ENCODE measurements at regions not wholly inside any gene's neighbourhood (a gene's known extent, or its start where the extent isn't known, plus 50 kb on each side); places are given as distances from the start of the nearest gene placed in this dataset.
A peak's percentile ranks its signal among the peaks of the same experiment; 100 is the strongest.

DNA sequence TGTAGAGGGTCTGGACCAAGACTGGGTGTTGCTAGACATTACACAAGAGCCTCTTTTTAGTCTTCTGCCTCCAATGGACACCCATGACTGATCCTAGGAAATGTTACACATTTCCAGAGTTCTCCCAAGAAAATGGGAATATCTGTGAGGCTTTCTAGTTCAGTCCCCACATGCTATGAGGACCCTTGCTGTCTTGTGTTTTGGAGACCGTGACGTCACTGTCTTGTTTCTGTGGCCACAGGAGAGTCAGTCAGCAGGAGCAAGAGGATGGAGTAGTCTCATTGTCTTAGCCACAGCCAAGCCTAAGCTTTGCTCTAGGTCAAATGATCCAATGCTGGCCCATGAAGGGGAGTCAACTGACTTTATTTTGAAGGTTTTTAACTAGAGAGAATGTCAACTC lies 820.1 kb upstream of the RBFOX1 start:
- DNase-seq (ENCODE audit: low spot score) = no peak

DNA sequence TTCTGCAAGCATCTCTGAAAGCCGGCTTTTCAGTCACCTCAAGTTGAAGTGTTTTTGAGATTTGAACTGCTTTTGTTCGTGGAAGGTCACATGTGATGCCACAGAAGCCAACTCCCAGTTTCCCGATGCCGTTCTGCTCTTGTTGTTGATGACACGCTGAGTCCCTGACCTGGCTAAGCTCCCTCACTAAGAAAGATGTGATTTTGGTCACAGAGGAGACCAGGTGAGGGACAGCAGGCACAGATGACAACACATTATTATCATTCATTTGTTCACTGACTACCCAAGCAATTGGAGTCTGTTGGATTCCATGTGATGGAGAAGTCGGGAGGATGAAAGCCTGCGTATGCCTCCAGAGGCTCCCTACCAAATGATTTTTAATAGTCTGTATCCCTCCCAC lies 822.4 kb upstream of the RBFOX1 start:
- DNase-seq (ENCODE audit: low spot score) = no peak

DNA sequence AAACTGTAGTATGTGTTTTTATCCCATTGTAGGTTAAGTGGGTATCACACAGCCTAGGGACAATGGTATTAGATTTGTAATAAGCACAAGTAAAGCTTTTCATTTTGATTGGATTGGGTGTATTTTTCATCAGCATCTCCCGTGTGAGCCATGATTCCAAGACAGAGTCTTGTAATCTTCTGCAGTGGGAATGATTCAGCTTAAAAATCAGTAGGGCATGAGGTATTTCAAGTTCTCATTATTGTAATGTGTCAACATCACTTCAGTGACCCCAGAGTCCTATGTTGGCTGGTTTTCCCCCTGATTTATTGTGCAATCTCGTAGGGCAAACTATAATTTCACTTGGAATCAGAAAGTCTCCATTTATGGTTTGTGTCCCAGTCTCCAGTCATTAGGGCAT lies 833.2 kb upstream of the RBFOX1 start:
- DNase-seq (ENCODE audit: low spot score) = no peak

DNA sequence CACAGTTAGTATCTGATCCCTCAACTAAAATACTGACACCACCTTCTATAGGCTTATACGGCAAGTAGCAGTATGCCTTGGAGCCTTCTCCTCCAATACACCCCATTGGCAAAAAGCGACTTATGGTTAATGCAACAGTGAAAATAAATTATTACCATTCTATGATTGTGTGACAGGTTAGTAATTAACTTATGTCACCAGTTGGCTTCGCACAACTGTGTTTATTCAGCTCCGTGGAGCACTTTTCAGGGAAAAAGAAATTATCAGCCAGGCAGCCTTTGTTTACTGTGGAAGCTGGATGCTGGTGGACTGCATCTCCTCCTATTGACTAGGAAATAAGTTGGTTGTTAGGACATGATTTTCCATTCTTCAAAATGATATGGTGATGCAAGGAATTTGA lies 833.8 kb upstream of the RBFOX1 start:
- no peak for DNase-seq (ENCODE audit: low spot score)

DNA sequence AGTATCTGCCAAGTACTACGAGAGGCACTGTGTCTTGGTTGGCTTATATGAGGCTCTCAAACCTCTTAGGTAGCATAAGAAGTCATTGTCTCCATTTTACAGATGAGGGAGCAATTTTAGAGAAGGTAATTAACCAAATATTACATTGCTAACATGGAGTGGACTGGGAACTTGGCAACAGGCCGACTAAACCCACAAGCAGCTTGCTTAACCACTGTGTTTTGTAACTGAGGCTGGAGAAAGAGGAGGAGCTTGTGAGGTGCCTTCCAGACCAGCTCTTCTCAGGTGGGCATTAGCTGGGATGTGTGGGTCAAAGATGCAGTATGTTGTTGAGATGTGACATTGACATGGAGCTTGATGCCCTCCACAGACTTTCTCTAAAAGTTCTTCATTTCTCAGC lies 835.6 kb upstream of the RBFOX1 start:
- no peak for DNase-seq (ENCODE audit: low spot score)

DNA sequence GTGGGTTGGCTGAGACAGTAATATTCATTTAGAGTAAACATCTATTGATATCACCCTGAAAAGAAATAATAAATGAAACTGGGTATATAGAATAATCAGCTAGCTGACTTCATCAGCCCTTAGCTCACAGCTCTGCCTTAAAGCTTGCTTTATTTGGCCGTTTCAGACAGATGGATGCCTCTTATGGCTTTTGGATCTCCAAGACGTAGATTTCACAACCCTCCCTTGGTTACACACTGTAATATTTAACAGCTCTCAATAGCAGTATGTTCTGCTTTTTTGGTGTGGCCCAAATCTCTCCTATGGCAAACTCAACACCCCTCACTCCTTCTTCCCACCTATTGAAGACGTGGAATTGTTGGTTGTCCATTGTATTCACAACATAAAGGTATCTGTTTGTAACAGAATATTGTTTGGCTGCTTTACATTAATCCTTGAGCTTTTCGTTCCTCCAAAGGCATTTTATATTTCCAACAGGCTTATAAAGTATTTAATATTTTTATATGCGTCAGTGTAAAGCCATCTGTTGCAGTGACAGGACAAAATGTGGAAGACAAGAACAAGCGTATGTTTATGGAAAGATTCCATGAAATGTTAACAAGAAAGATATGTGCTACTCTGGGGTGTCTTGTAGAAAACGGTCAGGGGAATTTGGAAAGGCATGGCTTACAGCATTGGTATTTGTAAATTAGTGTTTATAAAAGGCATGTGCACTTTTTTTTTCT lies 837.0 kb upstream of the RBFOX1 start:
- DNase-seq (ENCODE audit: low spot score) = no peak

DNA sequence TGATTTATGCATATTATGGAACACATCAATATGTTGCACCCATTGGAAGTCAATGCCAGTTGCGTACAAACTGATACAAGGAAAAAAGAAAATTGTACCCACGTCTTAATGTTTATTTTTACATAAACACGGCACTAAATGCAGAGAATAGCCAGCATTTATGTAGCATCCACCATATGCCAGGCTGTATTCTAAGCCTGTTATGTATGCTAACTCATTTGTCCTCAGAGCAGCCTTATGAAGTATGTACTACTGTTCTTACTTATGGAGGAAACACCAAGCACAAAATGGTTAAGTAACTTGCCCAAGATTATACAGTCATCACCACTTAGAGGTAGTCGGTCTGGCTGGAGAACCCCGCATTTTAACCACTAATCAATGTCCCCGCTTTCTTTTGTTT lies 837.9 kb upstream of the RBFOX1 start:
- DNase-seq (ENCODE audit: low spot score) = no peak

DNA sequence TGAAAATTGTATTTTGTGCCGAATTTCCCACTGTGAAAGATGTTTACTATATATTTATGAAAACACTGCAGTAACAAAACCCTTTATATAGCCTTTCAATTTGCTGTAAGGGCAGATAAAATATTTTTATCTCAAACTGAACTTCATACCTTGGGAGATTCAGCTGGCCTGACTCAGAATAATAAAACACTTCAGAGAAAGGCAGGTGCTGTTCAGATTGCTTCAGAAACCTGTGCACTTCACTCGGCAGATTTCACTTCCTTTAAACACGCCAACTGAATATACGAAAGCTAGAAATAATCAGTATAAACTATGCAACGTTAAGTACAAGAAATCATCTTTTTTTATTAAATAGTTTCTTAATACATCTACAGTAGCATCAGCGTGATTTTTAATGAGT lies 839.1 kb upstream of the RBFOX1 start:
- DNase-seq (ENCODE audit: low spot score) = no peak

DNA sequence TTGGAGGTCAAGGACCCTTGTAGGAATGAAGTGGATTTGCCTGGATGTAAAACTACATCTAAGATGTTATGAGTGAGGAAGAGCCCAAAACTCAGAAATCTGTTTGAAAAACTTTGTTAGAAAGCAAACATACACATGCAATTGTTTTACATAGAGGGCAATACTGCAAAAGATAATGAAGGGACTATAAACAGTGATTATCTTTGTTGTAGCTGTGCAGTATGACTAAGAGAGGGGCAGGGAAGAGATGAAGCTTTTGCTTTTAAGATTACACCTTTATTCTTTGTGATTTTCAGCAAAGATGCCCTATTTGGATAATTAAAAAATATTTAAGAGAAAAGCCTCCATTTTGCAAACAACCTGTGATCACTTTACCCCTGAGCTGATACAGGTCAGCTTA lies 839.9 kb upstream of the RBFOX1 start:
- DNase-seq (ENCODE audit: low spot score) = no peak

DNA sequence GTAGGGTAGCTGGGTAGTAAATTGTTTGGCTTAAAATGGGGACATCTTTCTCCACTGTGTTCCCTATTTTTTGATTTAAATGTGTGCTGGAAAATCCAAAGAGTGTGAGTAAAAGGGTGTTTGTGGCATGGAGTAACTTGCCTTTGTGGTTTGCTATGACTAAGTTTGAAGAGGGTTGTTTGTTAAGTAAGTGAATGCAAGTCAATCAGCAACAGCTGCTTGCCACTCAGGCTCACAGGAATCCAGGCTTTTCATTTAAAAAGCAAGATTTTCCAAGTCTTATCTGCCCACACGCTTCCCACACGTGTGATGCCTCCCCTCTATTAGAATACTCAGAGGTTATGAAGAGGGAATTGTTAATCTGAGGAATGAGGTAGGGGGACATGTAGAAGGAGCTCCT lies 847.7 kb upstream of the RBFOX1 start:
- peak; percentile 7 for DNase-seq (ENCODE audit: low spot score)

DNA sequence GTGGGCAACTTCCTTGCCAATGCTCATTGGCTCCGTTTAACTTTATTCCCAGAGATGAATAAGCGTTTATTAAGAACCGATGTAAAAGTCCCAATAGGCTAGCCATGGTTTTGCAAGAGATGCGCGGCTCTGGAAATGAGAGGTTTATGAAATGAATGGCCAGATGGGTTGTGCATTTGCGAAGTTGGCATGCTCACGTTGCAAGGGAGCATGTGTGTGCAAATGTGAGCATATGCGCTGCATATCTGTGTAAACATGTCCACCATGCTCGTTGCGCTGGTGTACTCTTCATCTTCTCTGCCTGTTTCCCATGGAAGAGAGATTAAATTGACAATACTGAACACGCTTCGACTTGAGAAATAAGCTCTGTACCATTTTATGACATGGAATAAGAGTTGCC lies 848.6 kb upstream of the RBFOX1 start:
- no peak for DNase-seq (ENCODE audit: low spot score)

DNA sequence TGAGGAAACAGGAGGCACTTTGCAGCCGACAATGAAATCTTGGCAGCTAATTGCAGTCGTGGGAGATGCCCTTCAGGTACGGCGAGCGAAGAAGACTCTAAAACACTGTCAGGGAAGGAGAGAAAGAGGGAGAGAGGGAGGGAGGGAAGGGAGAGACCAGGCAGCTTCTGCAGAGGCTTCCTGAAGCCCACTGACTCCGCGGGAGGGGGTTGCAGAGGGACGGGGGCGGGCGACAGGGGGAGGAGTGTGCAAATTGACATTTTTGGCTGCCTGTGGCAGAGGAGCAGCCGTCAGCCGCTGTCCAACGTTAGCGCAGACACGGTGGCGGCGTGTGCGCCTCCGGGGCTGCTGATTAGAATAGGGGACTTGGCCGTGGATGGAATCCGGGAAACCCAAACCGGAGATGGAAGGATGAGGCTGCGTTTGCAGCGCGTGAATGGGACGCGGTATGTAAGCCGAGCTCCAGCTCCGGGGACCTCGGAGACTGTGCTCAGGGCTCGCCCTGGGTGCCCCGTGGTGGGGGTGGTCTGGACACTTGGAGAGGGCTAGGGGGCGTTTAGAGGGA lies 849.1 kb upstream of the RBFOX1 start:
- DNase-seq (ENCODE audit: low spot score) = no peak

DNA sequence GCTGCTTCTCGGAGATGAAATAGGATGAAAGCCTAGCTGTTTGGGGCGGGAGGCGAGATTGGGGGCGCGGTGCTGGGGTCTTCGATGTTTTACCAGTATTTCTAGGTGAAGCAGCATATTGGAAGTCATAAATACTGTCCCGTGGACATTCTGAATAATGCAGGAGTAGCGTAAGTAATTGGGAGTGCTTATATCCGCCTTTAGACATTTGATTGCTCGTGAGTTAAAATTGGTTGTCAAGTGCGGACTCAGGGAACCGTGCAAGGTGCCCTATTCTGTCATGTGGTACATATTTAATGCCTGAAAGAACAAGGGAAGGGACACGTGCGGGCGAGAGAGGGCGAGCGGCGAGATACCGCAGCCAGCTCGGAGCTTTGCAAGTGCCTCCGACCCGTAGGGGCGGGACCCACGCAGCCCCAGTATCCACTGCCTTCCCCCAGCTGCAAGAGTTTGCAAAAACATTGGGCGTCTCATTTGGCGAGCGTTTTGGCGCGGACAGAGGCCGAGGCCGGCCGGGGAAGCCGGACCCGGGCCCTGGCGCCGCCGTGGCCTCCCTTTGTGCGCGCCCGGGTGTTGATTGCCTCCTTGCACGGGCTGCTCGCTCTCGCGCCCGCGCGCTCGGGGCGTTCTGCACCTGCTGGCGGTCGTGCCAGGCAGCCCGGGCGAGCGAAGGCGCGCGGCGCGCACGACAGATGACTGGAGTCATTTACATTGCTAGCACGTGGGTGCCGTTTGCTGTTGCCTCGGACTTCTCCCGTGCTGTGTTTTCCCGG lies 849.8 kb upstream of the RBFOX1 start:
- DNase-seq (ENCODE audit: low spot score) = no peak

DNA sequence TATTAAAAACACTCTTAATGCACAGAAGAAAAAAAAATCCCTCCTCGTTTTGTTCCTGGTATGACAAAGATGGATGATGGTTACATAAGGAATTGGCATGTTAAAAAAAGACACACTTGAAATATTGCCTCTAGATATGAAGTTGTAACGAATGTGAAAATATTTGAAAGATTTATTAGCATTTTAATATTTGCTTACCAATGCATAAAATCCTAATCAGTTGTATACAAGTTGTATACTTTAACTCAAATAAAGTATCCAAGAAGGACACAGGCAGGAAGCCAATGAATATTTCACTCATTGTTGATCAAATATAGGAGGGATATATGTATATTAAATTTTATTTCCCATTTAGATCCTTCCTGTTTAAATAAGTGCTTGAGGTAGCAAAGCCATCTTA lies 850.8 kb upstream of the RBFOX1 start:
- DNase-seq (ENCODE audit: low spot score) = no peak

DNA sequence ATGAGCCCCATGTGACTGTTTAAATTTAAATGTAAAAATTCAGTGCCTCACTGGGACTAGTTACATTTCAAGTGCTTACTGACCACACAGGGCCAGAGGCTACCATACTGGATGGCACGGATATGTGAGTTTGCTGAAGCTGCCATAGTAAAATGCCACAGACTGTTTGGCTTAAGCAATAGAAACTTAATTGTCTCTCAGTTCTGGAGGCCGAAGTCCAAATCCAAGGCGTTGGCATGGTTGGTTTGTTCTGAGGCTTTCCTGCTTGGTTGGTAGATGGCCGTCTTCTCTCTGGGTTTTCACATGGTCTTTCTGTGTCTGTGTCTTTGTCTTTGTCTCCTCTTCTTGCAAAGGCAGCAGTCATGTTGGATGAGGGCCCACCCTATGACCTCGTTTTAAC lies 878.9 kb upstream of the RBFOX1 start:
- no peak for DNase-seq (ENCODE audit: low spot score)

DNA sequence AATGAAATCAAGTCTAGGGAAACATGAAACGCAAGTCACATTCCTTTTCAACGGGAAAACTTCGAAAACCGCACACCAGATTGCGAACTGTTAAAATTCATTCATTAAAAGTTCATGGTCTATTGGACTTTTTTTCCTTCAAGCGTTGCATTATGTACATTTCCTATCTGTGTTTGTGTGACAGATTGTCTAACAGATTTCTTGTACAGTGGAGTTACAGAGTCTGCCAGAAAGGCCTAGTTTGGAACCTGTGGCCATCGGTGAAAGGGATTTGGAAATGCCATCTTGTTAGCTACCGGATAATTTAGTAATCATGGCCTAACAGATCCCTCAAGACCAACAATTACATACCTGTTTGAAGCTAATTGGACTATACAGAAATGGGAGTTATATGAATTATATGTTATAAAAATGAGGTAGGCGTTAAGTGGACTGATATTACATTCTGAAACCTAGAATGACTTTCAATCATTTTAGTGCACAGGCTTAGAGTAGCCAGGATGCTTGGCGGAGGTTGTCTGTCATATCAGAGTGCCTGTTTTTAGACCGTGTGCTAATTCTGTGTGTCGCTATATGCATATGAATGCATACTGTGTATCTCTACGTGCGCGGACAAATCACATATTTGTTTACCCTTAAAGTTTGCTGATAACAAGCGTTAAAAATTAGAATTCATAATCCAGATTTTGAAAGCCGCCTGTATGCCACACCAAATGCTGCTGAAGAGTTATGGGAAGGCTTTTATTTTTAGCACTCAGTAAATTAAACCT lies 885.4 kb upstream of the RBFOX1 start:
- no peak for DNase-seq (ENCODE audit: low spot score)

DNA sequence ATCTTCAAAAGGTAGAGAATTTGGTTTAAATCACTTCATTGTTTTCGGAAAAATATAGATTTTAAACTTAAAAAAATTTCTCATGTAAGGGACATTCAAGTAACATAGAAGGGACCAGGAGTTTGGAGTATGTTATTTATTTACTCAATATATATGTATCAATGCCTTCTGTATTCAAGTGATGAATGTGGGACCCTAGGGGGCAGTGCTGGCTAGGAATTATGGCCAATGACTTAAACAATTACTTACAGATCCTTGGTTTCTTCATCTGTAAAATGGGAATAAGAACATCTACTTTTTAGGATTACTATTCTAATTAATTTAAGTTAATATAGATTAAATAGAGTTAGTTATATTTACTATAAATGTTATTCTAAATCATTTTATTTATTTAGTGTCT lies 886.3 kb upstream of the RBFOX1 start:
- DNase-seq (ENCODE audit: low spot score) = no peak

DNA sequence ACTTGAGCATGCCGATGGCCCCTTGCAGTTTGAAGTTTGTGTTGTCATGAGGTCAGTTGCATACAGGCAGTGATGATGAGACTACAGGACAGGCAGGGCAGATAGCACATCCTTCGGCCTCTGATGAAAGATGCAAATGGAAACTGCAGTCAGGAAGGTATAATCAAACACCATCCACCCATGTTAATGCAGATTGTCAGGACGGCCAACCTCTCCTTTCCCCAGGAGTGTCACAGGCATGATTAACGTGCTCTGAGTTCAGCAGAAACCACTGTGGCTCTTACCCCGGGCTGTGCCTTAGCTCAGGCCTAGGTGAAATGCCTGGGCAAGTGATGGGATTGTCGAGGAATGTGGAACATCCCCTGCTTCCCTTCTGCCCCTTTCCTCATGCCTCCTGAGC lies 893.5 kb upstream of the RBFOX1 start:
- DNase-seq (ENCODE audit: low spot score) = no peak

DNA sequence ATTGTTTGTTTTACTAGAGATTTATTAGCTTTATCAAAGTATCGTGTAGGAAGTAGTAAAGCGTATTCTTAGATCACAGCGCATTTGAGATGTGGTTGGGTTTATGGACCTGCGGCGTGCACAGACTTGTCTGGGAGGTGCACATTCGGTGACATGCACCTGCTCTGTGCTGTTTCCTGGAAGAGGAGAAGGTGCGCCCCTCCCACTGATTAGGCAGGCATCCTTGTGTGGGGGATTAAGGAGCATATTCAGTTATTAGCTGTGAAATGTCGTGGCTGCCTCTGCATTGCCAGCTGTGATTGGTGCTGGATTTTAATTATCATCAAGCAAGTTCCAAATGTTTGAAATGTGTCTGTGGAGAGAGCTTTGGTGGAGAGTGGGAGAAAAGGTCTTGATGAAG lies 903.8 kb upstream of the RBFOX1 start:
- DNase-seq (ENCODE audit: low spot score) = no peak

DNA sequence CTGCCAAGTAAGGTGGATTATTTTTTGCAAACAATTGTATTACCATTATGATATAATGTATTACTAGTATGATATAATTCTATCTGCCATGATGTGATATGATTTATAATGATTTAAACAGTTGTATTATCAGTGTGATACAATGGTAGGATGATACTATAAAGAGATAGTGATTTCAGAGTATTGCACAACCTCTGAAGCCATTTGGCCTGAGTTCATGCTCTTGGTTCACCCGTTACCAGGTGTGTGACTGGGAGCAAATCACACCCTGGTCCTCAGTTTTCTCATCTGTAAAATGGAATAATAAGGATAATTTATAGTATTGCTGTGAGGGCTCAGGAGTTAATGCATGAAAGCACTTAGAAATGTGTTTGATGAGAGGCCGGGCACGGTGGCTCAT lies 905.0 kb upstream of the RBFOX1 start:
- DNase-seq (ENCODE audit: low spot score) = no peak

DNA sequence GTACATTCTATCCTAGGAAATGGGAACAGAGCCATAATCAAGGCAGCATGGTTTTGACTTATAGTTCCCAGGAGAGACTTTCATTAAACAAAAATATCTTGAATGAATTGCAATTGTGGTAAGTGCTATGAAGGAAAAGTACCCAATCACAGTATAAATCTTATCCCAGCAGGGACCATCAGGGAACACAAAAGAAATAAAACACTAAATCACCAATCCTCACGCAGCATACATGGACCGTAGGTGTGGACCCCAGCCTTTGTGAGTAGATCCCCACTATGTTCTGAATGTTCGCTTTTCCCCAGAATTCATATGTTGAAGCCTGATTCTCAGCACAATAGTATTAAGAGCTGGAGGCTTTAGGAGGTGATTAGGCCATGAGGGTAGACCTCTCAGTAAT lies 925.0 kb upstream of the RBFOX1 start:
- DNase-seq (ENCODE audit: low spot score) = no peak

DNA sequence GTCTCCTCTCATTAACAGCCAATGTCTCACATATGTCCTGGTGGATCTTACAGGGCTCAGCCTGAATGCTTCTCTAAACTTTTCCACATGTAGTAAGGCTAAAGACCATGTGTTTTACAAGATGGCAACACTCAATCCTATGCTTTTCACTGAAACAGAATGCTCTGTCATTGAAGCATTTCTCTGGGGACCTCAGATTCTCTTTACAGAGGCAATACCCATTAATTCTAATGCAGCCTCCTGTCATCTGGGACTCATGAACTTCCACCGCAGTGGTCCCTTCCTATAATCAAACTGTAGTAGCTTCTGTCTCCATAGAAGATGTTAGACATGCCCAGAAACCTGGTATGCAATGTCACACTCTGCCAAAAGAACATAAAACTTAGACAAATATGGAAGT lies 926.6 kb upstream of the RBFOX1 start:
- DNase-seq (ENCODE audit: low spot score) = no peak

DNA sequence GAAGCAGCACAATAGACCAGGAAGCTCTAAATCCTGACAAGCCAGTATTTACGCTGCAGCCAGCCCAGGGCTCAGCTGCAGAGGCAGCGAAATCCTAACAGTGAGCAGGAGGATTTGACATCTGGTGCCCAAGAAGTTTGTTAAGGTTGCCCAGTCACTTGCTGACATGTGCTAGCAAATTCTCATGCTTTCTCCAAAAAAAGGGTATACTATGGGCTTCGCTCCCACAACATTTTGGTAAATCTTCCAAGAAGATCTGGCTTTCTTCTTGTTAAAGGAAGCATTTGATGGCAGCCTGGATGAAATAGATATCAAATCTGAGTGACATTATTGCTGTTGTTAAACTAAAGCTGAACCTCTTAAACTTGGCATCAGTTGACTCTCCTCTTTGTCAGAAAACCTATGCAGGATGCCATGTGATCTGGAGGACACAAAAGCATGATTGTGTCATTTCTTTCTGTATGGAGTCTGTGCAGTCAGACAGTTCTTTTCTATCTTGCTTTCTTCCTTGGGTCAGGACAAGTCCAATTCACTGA lies 949.7 kb upstream of the RBFOX1 start:
- DNase-seq (ENCODE audit: low spot score) = no peak

Data from kidney tubule cell (primary cell).